DMS53 (cell line): ENCODE measurements at regions not wholly inside any gene's neighbourhood (a gene's known extent, or its start where the extent isn't known, plus 50 kb on each side); places are given as distances from the start of the nearest gene placed in this dataset.
"Not testable (repeated sequence)": the region's sequence is repeated elsewhere in the genome, so short reads cannot be mapped to it uniquely, and the experiment has no call there.

Experiments
- DNase-seq: peaks from one replicate; lab custom pipeline; 2025; lab: John Stamatoyannopoulos, UW

DNA sequence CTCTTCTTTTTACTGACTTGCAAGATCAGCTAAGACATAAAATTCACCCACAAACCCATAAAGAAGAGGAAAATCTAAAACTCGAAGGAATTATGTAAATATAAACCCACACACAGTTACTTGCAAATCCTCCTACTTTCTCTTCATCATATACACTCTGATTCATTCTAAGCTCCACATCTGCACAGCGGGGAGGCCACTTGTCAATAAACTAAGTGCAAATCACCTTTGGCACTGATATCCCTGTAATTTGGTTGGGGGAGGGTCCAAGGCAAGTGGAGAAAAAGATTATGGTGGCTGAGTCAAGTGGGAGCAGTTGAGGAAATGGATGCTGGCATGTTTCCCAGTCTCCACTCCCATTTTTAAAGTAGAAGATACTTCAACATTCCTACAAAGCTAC is 596.5 kb downstream of the MATN1 start:
- DNase-seq = no peak

DNA sequence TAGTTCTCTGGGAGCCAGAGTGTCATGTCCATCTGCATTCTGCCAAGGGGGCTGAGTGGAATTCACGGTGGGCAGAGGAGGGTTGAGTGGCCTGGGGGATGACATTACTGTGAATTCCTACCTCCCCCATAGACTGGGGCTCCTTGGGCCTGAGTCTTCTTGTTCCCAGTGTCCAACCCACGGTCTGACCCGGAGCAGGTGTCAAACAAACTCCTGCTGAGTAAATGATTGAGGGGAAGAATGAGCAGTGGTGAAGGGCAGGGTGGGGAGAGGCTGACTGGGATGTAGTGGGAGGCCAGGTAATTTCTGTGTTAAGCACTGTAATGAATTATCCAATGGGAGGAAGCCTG is 597.6 kb downstream of the MATN1 start:
- no peak for DNase-seq

DNA sequence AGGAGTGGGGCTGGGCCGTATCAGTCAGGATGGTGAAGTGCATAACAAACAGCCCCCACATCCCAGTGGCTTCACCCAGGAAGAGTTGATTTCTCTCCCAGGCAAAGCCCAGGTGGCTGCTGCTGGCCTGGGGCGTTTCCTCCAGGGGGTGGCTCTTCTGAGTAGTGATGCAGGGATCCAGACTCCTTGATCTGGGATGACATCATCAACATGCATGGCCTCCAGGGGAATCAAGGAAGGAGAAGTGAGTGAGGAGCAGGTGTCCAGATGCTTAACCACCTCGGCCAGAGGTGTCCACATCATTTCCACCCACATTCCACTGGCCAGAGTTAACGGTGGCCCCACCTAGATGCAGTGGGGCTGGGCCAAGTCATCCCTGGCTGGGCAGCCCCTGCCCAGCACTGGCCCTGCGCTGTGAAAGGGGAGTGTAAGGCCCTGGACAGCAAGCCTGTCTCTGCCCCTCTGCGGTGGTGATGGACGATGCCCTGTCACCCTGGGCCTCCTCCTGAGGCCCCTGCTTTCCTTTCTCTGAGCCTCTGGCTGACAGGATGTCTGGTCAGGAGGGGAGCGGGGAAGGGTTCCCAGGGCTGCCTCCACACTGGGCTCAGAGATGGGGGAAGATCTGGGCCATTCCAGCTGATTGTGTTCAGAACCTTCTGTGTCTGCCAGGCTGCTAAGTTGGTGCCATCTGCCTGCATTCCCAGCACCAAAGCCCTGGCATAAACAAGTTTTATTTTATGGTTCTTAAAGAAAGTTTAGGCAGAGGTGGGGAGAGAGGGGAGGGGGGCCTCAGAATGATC is 598.2 kb downstream of the MATN1 start:
- DNase-seq = no peak

DNA sequence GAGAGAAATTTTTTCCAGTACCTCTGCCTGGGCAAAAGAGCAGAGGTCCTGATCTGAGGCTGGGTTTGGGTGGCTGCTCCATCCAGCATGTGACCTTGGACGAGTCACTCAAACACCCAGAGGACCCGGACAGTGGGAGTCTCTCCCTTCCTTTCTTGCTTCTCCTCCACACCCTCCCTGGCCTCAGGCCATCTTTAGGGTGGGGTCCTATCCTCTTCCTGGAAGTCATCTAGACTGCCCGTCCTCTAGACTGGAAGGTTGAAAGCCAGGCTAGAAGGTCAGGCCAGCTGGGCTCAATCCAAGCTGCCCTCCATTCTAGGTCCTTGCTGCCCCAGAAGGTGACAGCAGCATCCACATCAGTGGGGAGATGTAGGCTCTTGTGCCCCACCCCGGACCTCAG is 599.5 kb downstream of the MATN1 start:
- DNase-seq = no peak

DNA sequence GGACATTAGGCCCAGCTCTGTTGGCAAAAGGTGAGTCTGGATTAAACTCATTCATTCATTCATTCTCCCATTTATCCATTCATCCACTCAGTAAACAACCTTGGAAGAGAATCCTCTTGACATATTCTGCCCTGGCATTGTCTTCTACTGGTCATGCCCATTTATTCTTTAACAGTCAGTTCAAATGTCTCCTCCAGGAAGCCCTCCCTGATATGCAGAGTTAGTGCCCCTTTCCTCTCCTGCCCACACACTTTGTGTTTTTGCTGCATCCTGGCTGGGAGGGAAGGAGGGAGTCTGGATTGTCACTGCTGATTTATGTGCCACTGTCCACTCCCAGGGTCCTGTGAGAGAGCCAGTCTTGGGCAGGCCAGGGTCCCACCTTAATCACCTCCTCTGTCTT is 600.3 kb downstream of the MATN1 start:
- no peak for DNase-seq

DNA sequence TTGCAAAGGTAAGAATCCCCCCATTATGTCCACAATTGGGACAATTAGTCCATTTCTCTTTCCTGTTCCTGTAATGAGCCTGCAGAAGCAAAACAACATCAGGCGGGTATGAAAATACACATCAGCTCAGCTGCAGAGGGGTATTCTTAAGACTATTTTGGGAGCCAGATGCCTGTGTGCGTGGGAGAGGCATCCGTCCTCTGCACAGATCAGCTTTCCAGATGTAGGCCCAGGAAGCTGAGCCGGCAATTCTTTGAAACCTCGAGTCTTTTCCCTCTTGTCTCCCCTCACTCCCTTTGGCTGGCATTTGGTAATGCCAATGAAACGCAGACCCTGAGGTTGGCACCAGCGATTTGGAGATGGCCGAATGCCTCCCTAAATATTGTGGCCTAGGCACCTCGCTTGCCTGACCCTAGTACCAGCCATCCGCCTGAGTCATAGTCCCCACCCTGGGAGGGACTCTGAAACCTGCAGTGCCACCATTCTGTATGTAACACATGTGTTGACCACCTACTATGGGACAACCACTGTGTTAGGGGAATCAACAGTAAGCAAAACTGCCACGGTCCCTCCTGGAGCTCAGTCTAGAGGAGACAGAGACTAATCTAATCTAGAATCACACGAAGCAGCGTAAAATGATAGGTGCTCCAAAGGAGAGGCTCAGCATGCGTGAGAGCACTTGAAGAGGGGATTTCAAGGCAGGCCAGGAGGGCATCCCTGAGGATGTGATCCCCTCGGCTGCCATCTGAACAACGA is 603.0 kb downstream of the MATN1 start:
- DNase-seq = no peak

DNA sequence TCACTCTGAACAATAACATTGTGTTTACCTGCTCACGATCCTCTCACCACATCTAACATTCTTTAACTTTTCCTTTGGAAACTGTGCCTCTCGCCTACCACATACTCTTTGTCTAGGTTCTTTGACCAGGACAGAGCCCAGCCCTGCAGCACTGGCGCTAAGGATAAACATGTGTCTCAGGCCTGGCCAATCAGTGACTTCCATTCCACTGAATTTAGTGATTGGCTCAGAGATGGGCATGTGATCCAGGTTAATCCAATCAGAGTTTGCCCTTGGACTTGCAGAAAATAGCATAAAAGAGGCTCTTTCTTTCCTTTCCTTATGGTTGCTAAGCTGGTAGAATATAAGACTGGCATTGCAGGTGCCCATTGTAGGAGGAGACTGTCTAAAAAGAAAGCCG is 605.7 kb downstream of the MATN1 start:
- no peak for DNase-seq

DNA sequence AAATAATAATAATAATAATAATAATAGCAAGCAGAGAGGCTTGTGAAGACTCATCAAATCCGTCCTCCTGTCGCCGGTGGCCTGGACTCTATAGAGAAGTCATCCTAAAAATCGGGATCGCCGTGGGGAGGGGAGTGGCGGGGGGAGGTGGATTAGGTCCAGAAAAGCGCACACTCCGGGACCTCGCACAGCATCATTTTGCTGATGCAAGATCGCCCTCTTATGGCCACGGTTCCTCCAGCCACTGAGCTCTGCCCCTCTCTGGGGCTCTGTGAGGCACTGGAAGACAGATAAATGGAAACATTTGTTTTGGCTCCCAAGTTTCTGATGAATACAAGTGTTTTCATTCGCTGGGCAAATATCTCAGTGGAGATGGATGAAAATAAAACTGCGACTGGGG is 612.0 kb downstream of the MATN1 start:
- DNase-seq = peak; percentile 11

DNA sequence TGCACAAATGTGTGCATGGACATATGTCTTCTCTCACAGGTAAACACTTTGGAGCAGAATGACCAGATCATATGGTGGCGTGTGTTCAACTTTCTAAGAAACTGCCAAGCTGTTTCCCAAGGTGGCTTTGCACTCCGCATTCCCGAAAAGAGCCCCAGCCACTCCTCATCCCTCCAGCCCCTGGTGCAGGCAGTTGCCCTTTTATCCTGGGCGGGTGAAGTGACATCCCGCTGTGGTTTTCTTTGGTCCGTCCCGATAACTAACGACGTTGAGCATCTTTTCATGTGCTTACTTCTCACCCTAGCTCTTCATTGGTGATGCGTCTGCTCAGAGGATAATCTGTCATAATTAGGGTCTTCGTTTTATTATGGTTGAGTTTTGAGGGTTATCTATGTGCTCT is 612.5 kb downstream of the MATN1 start:
- no peak for DNase-seq

DNA sequence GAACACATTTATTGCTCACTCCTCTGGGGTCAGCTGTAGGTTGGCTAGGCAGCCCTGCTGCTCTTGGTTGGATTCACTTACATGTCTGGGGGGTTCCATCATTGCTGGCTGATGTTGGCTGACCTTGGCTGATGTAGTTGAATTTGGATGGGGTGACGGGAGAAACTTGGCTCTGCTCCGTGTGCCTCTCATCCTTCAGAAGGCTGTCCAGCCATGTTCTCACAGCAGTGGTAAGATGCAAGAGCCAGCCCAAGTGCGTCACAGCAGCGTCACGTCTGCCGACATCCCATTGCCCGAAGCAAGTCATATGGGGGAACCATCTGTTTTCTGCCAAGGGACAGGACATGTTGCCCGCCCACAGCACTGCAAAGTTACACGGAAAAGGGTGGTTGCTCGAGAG is 613.5 kb downstream of the MATN1 start:
- DNase-seq = no peak

DNA sequence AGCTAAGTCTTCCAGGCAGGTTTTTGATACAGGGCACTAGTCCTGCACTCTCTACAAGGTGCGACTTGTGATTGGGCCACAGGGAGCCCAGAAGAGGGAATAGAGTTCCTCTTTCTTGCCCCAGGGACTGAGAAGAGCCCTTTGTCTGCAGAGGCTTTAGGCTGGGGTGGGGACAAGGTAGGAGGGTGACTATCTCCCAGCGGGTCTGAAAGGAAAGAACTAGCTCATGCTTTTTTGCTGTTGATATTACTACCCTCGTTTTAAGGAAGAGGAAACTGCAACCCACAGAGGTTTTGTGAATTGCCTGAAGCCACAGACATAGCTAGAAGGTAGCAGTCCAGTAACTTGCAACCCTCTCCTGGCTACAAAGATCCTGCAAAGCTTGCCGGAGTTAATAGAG is 615.2 kb downstream of the MATN1 start:
- no peak for DNase-seq

DNA sequence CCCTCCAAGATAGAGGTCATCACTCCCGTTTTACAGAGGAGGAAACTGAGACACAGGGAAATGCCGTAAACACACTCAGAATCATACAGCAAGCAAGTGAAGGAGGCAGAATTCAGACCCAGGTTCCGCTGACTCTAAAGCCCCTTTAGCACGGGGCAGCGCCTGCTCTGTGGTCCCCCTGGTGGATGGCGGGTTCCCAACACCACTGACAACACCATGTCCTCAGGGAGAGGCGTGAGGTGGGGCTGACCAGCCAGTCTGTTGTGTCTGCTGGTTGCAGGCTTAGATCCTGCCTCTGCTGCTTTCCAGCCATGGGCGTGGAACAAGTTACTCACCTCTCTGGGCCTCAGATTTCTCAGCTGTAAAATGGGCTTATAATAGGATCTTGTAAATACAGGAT is 617.3 kb downstream of the MATN1 start:
- peak; percentile 6 for DNase-seq

DNA sequence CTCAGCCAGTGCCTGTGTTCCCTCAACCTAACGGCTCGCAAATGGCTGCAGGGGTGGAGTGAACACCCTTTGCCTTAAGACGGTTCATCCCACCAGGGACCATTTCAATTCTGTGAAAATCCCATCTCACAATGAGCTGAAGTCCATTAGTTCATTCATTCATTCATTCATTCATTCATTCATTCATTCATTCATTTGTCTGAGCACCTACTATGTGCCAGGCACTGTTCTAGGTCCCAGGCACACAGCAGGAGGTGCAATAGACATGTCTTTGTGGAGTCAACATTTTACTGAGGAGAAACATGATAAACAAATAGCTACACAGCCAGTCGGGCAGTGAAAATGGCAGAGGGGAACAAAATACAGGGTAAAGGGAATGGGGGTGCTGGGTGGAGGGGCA is 618.8 kb downstream of the MATN1 start:
- no peak for DNase-seq

DNA sequence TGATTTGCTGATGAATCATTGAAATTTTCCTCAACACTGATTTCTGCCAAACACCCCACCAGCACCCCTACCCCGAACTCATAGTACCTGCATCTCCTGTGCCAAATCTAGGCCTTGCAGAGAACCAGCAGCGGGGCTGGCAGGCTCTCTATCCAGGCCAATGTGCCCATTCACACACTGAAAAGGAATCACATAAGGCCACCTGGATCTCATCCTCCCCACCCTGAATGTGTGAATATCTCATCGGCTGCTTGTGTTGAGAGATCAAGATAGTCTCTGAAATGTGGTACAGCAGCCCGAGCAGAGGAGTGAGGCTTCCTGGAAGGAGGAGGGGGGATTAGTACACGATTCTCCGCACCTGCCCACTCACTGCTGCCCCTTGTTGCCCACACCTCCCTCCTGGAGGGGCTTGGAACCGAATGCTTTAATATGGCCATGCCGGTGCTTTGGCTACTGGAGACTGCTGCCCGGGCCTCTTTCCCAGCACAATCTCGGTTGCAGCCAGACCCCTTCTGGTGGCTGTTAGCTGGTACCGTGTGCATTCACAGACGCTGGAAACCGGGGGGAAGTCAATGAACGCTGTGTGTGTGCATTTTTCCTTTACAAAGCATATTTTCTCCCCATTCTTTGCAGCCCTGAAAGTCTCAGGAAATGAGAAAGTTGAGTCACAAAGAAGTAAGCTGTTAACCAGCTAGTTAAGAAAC is 619.5 kb downstream of the MATN1 start:
- DNase-seq = no peak

DNA sequence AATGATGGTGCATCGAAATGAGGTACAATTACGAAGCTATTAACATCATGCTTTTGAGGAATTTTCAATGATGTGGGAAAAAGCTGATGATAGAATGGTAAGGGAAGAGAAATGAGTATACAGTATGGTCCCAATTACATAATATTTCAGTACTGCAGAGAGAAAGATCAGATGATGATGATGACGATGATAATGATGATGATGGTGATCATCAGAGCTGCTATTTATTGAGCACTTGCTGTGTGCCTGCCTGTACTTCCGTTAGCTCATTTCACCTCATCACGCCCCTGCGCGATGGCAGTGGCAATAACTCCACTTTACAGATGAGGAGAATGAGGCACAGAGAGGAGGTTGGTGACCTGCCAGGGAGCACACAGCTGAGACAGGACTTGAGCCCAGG is 620.8 kb downstream of the MATN1 start:
- no peak for DNase-seq

DNA sequence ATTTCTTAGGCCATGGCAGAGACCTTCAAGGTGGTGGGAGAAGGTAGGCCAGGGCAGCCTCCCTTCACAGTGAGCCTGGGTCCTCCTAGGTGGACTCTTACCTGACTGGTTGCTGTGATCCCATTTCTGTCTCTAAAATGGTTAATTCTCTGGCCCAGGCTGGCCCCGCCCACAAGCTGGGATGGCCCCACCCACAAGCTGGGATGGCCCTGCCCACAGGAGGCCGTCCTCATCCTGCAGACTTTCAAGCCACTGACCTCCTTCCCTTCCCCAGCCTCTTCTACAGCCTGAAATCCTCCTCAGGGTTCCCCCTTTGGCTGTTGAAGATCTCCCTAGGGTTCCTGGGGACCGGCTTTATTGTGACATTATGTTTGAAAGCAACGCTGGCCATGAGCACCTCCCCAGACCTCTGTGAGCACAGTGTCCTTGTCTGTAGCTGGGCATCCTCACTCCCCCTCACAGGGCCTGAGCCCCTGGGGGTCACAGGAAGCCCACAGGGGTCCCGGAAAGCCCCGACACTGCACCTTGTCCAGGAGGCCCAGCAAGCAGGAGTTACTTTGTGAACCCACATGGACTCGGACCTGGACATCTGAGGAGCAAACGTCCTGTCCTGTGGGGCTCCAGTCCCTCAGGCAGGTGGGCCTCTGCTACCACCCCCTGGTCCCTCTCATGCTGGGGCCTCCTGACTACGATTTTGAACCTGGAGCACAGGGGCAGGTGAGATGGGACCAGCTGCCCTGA is 621.7 kb downstream of the MATN1 start:
- no peak for DNase-seq

DNA sequence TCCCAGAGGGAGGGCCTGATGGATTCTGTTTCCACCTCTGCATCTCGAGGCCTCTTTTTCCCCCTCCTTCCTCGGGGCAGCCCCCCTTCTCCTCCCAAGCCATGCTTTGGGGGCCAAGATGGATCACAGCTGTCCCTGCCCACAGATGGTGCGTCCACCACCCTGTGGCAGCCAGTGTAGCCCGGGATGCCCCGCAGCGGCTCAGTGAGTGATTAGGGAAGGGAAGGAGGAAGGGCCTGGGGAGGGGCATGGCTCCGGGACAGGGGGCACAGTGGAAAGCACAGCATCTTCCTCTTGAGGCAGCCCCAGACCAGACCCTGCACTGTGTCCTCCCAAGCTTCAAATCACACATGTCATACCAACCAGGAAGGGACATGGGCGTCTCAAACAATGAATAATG is 622.4 kb downstream of the MATN1 start:
- DNase-seq = no peak

DNA sequence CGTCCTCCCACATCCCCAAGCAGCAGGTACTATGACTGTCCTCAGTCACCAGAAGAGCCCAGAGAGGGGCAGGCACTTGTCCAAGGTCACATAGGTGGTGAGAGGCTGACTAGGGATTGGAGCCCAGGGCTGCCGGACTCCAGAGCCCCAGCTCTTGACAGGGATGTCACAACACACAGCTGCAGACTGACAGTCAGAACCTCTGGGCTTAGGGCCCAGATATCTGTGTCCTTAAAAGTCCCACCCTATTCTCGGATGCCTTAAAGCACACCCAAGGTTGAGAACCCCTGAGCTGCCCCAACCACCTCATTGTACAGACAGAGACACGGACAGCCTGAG is 622.9 kb downstream of the MATN1 start:
- DNase-seq = no peak

DNA sequence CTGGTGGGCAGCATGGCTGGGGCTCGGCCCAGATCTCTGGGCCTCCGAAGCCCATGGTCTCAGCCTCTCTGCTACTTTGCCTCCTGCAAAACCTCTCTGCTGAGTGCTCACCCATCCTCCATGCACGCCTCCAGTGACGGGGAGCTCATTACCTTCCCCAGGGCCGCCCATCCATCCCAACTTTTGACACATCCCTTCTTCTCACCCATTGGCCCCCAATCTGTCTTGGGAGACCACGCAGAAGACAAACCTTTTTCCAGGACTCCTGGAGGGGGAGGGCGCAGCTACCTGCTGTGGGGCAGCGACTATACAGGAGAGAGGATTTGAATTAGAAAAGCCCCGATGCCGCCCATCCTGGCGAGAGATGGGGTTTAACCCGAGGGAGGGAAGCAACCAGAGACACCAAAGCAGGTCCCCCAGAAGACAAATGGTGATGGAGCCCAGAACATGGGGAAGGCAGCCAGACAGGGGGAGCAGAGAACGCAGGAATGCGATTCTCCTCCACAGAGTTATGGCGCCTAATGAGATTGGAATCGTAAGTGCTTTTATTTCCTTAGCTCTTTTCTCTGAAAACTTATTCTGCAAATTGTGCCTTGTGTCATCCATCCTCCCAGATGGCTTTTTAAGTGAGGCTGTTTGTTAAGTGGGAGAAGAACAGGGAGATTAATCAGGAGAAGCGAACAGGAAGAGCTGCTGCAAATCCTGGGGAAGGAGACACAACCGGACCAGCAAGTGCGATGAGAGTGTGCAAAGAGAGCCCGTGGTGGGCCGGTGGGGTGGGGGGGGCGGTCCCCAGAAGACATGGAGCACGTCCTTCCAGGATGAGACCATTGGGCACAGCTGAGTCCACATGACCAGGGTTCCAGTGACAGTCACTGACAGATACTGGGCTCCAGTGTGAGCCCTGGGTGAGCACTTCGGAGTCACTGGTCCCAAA is 623.5 kb downstream of the MATN1 start:
- no peak for DNase-seq

DNA sequence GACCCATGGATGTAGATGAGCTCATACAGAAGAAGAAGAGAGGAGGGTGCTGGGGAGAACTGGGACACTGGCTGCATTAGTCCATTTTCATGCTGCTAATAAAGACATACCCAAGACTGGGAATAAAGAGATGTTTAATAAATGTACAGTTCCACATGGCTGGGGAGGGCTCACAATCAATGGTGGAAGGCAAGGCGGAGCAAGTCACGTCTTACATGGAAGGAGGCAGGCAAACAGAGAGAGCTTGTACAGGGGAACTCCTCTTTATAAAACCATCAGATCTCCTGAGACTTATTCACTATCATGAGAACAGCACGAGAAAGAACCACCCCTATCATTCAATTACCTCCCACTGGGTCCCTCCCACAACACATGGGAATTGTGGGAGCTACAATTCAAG is 625.5 kb downstream of the MATN1 start:
- not testable (repeated sequence) for DNase-seq

DNA sequence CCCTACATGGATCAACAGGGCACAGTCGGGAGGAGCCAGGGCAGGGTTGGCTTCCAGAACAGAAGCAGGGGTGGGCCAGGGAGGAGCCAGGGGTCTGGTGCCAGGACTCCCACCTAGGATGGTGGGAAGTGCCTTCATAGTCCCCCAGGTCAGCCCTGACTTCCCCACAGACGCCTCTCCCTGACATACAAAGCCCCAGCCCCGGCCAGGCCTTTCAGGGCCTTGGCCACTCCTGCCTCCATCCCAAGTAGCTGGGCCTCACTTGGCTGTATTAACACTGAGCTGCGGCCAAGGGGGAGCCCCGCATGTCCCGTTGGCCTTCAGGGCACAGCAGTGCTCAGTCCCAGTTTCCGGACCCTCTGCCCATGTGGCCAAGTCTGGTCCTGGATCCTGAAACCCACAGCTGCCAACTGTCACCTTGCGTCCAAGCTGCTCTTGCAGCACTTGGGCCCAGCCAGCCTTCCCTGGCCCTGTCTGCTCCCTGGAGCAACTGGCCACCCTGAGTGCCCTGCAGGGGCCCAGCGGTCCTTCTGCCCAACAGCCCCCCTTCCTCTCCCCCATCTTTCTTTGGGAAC is 627.8 kb downstream of the MATN1 start:
- DNase-seq = no peak
